B cell (primary cell): ENCODE measurements at regions not wholly inside any gene's neighbourhood (a gene's known extent, or its start where the extent isn't known, plus 50 kb on each side); places are given as distances from the start of the nearest gene placed in this dataset.

Source experiments
- ATAC-seq: fragments of 200-7000 bp; cut with Tn5 transposase; one replicate; pipeline ENCODE4 v1.10.0; 2021; ENCODE audit warnings: low read depth, mild to moderate bottlenecking, moderate number of reproducible peaks, moderate library complexity
- CTCF ChIA-PET: fragments of 350-600 bp; sonication (Branson Sonifier 250); formaldehyde crosslinking; loops from one replicate; lab custom pipeline; 2021; ENCODE audit warnings: antibody characterized with exemption, inconsistent platforms; lab: Charles Lee
- POLR2A ChIA-PET: fragments of 350-600 bp; sonication (Branson Sonifier 250); formaldehyde crosslinking; loops from one replicate; lab custom pipeline; 2021; ENCODE audit warnings: antibody characterized with exemption; lab: Charles Lee
- DNase-seq: peaks from one replicate; pipeline ENCODE4 v3.0.0; 2013
- H2AFZ ChIP-seq: 2 replicates; pipeline ENCODE4 v1.6.1; 2012; ENCODE audit warnings: mild to moderate bottlenecking, low read depth, low read length; ENCODE audit not compliant: insufficient read depth, poor library complexity, severe bottlenecking
- H3K27ac ChIP-seq, 2 donors: 1 replicate in 1 of 2; 2 replicates in 1 of 2; pipeline ENCODE4 v1.5.1; 2012 to 2013; ENCODE audit warnings: low read length in 2 of 2, mild to moderate bottlenecking in 2 of 2, moderate library complexity in 1 of 2
- H3K27me3 ChIP-seq, 4 experiments: fragments of 200-600 bp in 1 of 4; sonication (generic) in 1 of 4; replicated peaks in 1 of 4; 1 replicate in 2 of 4; 2 replicates in 2 of 4; pipeline versions ENCODE4 v1.6.1 to v1.7.0; 2013 to 2016; ENCODE audit warnings: low read length in 3 of 4, mild to moderate bottlenecking in 2 of 4, mixed read lengths in 1 of 4, moderate library complexity in 1 of 4; ENCODE audit not compliant: insufficient read depth in 4 of 4, control insufficient read depth in 3 of 4; ENCODE audit errors: control extremely low read depth in 1 of 4
- H3K36me3 ChIP-seq, 2 experiments: replicated peaks in 1 of 2; 1 replicate in 1 of 2; 2 replicates in 1 of 2; pipeline versions ENCODE4 v1.6.1 to v1.7.1; 2013; ENCODE audit warnings: low read length in 1 of 2; ENCODE audit not compliant: insufficient read depth in 2 of 2, control insufficient read depth in 1 of 2; ENCODE audit errors: control extremely low read depth in 1 of 2, extremely low read depth in 1 of 2
- H3K4me1 ChIP-seq, 2 donors: fragments of 200-600 bp in 1 of 2; sonication (generic) in 1 of 2; 1 replicate in 1 of 2; 2 replicates in 1 of 2; pipeline versions ENCODE4 v1.5.1 to v1.6.1; 2013 to 2017; ENCODE audit warnings: low read length in 2 of 2; ENCODE audit not compliant: control insufficient read depth in 2 of 2, insufficient read depth in 2 of 2
- H3K4me2 ChIP-seq: replicated peaks from 2 replicates; pipeline ENCODE3; 2012; ENCODE audit warnings: mild to moderate bottlenecking, low read depth, low read length; ENCODE audit not compliant: poor library complexity, severe bottlenecking
- H3K4me3 ChIP-seq, 5 experiments: fragments of 200-600 bp in 1 of 5; sonication (generic) in 1 of 5; 1 replicate in 3 of 5; 2 replicates in 2 of 5; pipeline versions ENCODE4 v1.5.1 to v1.7.0; 2011 to 2016; ENCODE audit warnings: low read length in 4 of 5, mild to moderate bottlenecking in 4 of 5, low read depth in 2 of 5, control low read depth in 1 of 5, moderate library complexity in 1 of 5; ENCODE audit not compliant: insufficient read depth in 1 of 5; ENCODE audit errors: control extremely low read depth in 1 of 5, extremely low read depth in 1 of 5
- H3K79me2 ChIP-seq: fragments of 200-600 bp; sonication (generic); one replicate; pipeline ENCODE4 v1.6.0; 2016; ENCODE audit warnings: low read length; ENCODE audit not compliant: control insufficient read depth, insufficient read depth
- H3K9ac ChIP-seq: fragments of 200-600 bp; sonication (generic); 2 replicates; pipeline ENCODE4 v1.6.1; 2017; ENCODE audit warnings: mild to moderate bottlenecking, low read length, moderate library complexity
- H3K9me3 ChIP-seq, 3 donors: one replicate each; pipeline versions ENCODE4 v1.6.1 to v1.7.1; 2013; ENCODE audit warnings: low read length in 2 of 3; ENCODE audit not compliant: control insufficient read depth in 2 of 3, insufficient read depth in 1 of 3; ENCODE audit errors: control extremely low read depth in 1 of 3
- H4K20me1 ChIP-seq: 2 replicates; pipeline ENCODE4 v1.6.0; 2012; ENCODE audit warnings: mild to moderate bottlenecking, low read length; ENCODE audit not compliant: insufficient read depth, control insufficient read depth, poor library complexity, severe bottlenecking
- H3K27ac Mint-ChIP-seq: one replicate; pipeline ENCODE4 v1.8.0; 2021; ENCODE audit warnings: mixed read lengths
- H3K27me3 Mint-ChIP-seq: one replicate; pipeline ENCODE4 v1.8.0; 2021; ENCODE audit warnings: mixed read lengths
- H3K4me1 Mint-ChIP-seq: one replicate; pipeline ENCODE4 v1.8.0; 2021; ENCODE audit warnings: mixed read lengths
- H3K4me3 Mint-ChIP-seq: one replicate; pipeline ENCODE4 v1.8.0; 2021; ENCODE audit warnings: mixed read lengths
- H3K9me3 Mint-ChIP-seq: one replicate; pipeline ENCODE4 v1.8.0; 2022; ENCODE audit warnings: mixed read lengths; ENCODE audit not compliant: insufficient read depth
- EZH2 ChIP-seq: IDR thresholded peaks from 2 replicates; pipeline ENCODE4 v1.6.1; 2012; ENCODE audit warnings: borderline replicate concordance, low read depth, mild to moderate bottlenecking, moderate library complexity, low read length; ENCODE audit not compliant: insufficient read depth, poor library complexity, severe bottlenecking
- WGBS: methylation state at CpG from one replicate; pipeline ENCODE4 v1.1.5; 2013; ENCODE audit warnings: missing lambda C conversion rate; ENCODE audit not compliant: insufficient coverage; 5-methylcytosine and 5-hydroxymethylcytosine counted together
- intact Hi-C: fragments of 100-400 bp; cut with micrococcal nuclease; formaldehyde crosslinking; loops from one replicate; pipeline ENCODE4 v1.10.0; 2022
- TF ChIP-seq, protein P1 (sequence below): fragments of 200-600 bp; IDR thresholded peaks from one replicate; pipeline ENCODE4 v1.8.0; 2022; ENCODE audit warnings: antibody characterized with exemption, mild to moderate bottlenecking

DNA sequence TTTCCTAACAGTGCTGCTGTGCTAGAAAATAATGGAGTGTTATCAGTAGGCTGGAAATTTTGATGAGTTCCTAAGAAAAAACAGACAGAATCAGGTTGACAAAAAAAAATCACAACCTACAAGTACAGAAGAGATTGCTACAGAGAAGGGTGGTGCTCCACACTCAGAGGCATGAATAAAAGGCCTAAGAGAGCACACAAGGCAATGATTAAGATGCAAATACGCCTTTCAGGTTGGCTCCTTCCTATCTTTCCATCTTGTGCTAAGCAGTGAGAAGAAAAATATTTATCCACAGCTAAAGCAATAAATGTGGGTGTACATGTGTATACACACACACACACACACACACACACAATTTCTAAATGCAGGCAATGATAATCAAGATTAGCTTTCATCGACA is 130.6 kb upstream of the UBE2E3 start:
- Mint-ChIP-seq H3K27me3 (no peaks in the 10 kb centered on the region), H3K4me3 (no peak overlapping the region)

DNA sequence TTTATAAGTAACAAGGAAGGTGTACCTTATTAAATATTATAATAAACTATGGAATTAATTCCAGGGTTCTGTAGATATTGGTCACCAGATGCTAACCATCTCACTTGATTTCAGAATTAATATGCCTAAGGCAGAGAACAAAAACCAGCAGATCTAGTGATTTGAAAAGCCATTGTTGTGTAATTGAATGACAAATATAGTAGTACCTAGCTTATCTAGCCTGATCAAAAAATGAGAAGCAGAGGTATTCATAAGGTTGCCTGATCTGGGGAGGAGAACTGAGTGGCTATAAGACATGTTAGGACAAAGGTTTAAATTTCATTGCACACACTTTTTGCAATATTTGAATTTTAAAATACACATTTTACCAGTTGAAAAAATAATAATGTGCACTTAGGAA is 132.0 kb upstream of the UBE2E3 start:
- H3K4me3 Mint-ChIP-seq, result no peak overlapping the region
- H3K9me3 Mint-ChIP-seq, result no peaks in the 10 kb centered on the region
- Histone ChIP-seq H3K27me3 (no peaks in the 10 kb centered on the region), H3K4me1 (no peaks in the 10 kb centered on the region), H2AFZ (no peak overlapping the region), H3K4me2 (no peak overlapping the region), H4K20me1 (no peaks in the 10 kb centered on the region), H3K4me3 (no peak overlapping the region), H3K9ac (no peak overlapping the region), H3K79me2 (no peaks in the 10 kb centered on the region), H3K27ac (no peak overlapping the region), H3K9me3 (no peaks in the 10 kb centered on the region), H3K36me3 (no peaks in the 10 kb centered on the region)
- POLR2A ChIA-PET, result no interaction called here
- TF ChIP-seq, protein P1, sequence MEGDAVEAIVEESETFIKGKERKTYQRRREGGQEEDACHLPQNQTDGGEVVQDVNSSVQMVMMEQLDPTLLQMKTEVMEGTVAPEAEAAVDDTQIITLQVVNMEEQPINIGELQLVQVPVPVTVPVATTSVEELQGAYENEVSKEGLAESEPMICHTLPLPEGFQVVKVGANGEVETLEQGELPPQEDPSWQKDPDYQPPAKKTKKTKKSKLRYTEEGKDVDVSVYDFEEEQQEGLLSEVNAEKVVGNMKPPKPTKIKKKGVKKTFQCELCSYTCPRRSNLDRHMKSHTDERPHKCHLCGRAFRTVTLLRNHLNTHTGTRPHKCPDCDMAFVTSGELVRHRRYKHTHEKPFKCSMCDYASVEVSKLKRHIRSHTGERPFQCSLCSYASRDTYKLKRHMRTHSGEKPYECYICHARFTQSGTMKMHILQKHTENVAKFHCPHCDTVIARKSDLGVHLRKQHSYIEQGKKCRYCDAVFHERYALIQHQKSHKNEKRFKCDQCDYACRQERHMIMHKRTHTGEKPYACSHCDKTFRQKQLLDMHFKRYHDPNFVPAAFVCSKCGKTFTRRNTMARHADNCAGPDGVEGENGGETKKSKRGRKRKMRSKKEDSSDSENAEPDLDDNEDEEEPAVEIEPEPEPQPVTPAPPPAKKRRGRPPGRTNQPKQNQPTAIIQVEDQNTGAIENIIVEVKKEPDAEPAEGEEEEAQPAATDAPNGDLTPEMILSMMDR, result no peak
- TF ChIP-seq EZH2, result no peak
- H3K4me1 Mint-ChIP-seq, result no peaks in the 10 kb centered on the region
- no peak for DNase-seq
- CTCF ChIA-PET, result interaction anchor here (0.9 kb wide), 1 partner anchor 8 kb away, joined by 3 read pairs; no protein-coding TSS in a partner anchor
- H3K27ac Mint-ChIP-seq, result no peak overlapping the region
- intact Hi-C loops, result no loop called here
- ATAC-seq, result no peak
- H3K27me3 Mint-ChIP-seq, result no peaks in the 10 kb centered on the region

More for the DNA sequence above, 130.6 kb upstream of the UBE2E3 start:
- intact Hi-C loops, result no loop called here
- ATAC-seq, result no peak
- H3K4me1 Mint-ChIP-seq, result no peaks in the 10 kb centered on the region
- H3K9ac ChIP-seq, result no peak overlapping the region
- H3K9me3 Mint-ChIP-seq, result no peaks in the 10 kb centered on the region
- H3K4me3 ChIP-seq, result no peak overlapping the region
- no peaks in the 10 kb centered on the region for H3K79me2 ChIP-seq
- H3K4me2 ChIP-seq, result no peak overlapping the region
- no peaks in the 10 kb centered on the region for H3K4me1 ChIP-seq
- TF ChIP-seq, protein P1, result no peak
- TF ChIP-seq EZH2, result no peak
- ChIA-PET POLR2A (no interaction called here), CTCF (no interaction called here)
- no peak overlapping the region for H2AFZ ChIP-seq
- no peaks in the 10 kb centered on the region for H3K9me3 ChIP-seq
- no peaks in the 10 kb centered on the region for H4K20me1 ChIP-seq
- DNase-seq, result no peak
- no peaks in the 10 kb centered on the region for H3K27me3 ChIP-seq
- H3K27ac ChIP-seq, result no peak overlapping the region
- H3K36me3 ChIP-seq, result no peaks in the 10 kb centered on the region
- H3K27ac Mint-ChIP-seq, result no peak overlapping the region
- WGBS, result no CpG with 5 or more reads among the region's 2 CpGs
